H9 (cell line): ENCODE measurements at regions not wholly inside any gene's neighbourhood (a gene's known extent, or its start where the extent isn't known, plus 50 kb on each side); places are given as distances from the start of the nearest gene placed in this dataset.

ENCODE experiments used
- DNase-seq: peaks from one replicate; pipeline ENCODE4 v3.0.0-alpha.2; 2017
- H2AFZ ChIP-seq: one replicate; pipeline ENCODE4 v1.6.1; 2013; ENCODE audit warnings: mild to moderate bottlenecking, low read length, control low read depth, moderate library complexity
- H2AK5ac ChIP-seq: 2 replicates; pipeline ENCODE4 v1.6.1; 2013; ENCODE audit warnings: low read length, control low read depth, mixed read lengths; ENCODE audit not compliant: insufficient read length
- H2BK120ac ChIP-seq: one replicate; pipeline ENCODE4 v1.6.1; 2013; ENCODE audit warnings: low read depth, mild to moderate bottlenecking, low read length, control low read depth, inconsistent platforms; ENCODE audit not compliant: poor library complexity, severe bottlenecking
- H2BK12ac ChIP-seq: 2 replicates; pipeline ENCODE4 v1.6.1; 2013; ENCODE audit warnings: low read length, control low read depth, mixed read lengths, low read depth; ENCODE audit not compliant: insufficient read length
- H2BK15ac ChIP-seq: 2 replicates; pipeline ENCODE4 v1.6.1; 2013; ENCODE audit warnings: low read depth, low read length, control low read depth
- H2BK20ac ChIP-seq: one replicate; pipeline ENCODE4 v1.6.1; 2013; ENCODE audit warnings: low read depth, mild to moderate bottlenecking, low read length, control low read depth, inconsistent platforms; ENCODE audit not compliant: poor library complexity, severe bottlenecking
- H2BK5ac ChIP-seq: 2 replicates; pipeline ENCODE4 v1.6.1; 2013; ENCODE audit warnings: low read length, control low read depth, mixed read lengths; ENCODE audit not compliant: insufficient read length
- H3K14ac ChIP-seq: 2 replicates; pipeline ENCODE4 v1.6.1; 2013; ENCODE audit warnings: low read length, control low read depth; ENCODE audit not compliant: insufficient read depth
- H3K18ac ChIP-seq: 2 replicates; pipeline ENCODE4 v1.6.1; 2013; ENCODE audit warnings: low read depth, mild to moderate bottlenecking, mixed read lengths, low read length, control low read depth; ENCODE audit not compliant: insufficient read length
- H3K23ac ChIP-seq: 2 replicates; pipeline ENCODE4 v1.6.1; 2013; ENCODE audit warnings: low read length, control low read depth, mixed read lengths, low read depth; ENCODE audit not compliant: insufficient read length
- H3K23me2 ChIP-seq: 2 replicates; pipeline ENCODE4 v1.6.1; 2013; ENCODE audit warnings: low read depth, mild to moderate bottlenecking, mixed read lengths, low read length, control low read depth; ENCODE audit not compliant: insufficient read length, poor library complexity, severe bottlenecking
- H3K27ac ChIP-seq: 2 replicates; pipeline ENCODE4 v1.5.1; 2013; ENCODE audit warnings: low read length, control low read depth, mixed read lengths, low read depth; ENCODE audit not compliant: insufficient read length
- H3K27me3 ChIP-seq: 2 replicates; pipeline ENCODE4 v1.6.1; 2013; ENCODE audit warnings: low read length, control low read depth, inconsistent platforms; ENCODE audit not compliant: insufficient read depth
- H3K4ac ChIP-seq: 2 replicates; pipeline ENCODE4 v1.6.1; 2013; ENCODE audit warnings: low read depth, mild to moderate bottlenecking, control low read depth, inconsistent platforms, low read length, moderate library complexity
- H3K4me1 ChIP-seq: 2 replicates; pipeline ENCODE4 v1.6.1; 2013; ENCODE audit warnings: low read length, control low read depth, inconsistent platforms; ENCODE audit not compliant: insufficient read depth
- H3K4me2 ChIP-seq: 2 replicates; pipeline ENCODE4 v1.6.1; 2013; ENCODE audit warnings: low read length, control low read depth, mixed read lengths; ENCODE audit not compliant: insufficient read length, insufficient read depth
- H3K56ac ChIP-seq: 2 replicates; pipeline ENCODE4 v1.6.1; 2013; ENCODE audit warnings: low read depth, mild to moderate bottlenecking, mixed read lengths, low read length, control low read depth; ENCODE audit not compliant: insufficient read length
- H3K79me1 ChIP-seq: 2 replicates; pipeline ENCODE4 v1.6.1; 2013; ENCODE audit warnings: low read depth, mild to moderate bottlenecking, moderate library complexity, low read length, control low read depth, inconsistent platforms; ENCODE audit not compliant: insufficient read depth, poor library complexity, severe bottlenecking
- H3K79me2 ChIP-seq: 2 replicates; pipeline ENCODE4 v1.6.1; 2013; ENCODE audit warnings: low read length, control low read depth, inconsistent platforms; ENCODE audit not compliant: insufficient read depth
- H3K9ac ChIP-seq: 2 replicates; pipeline ENCODE4 v1.6.1; 2013; ENCODE audit warnings: low read length, control low read depth, mixed read lengths; ENCODE audit not compliant: insufficient read length; ENCODE audit errors: extremely low read depth
- H3K9me3 ChIP-seq: one replicate; pipeline ENCODE4 v1.6.1; 2013; ENCODE audit warnings: low read depth, low read length, inconsistent platforms; ENCODE audit not compliant: control insufficient read depth
- H3T11ph ChIP-seq: one replicate; pipeline ENCODE4 v1.6.1; 2013; ENCODE audit warnings: mild to moderate bottlenecking, low read length, control low read depth, inconsistent platforms
- H4K20me1 ChIP-seq: one replicate; pipeline ENCODE4 v1.6.1; 2013; ENCODE audit not compliant: control insufficient read depth, insufficient read length, insufficient read depth
- H4K5ac ChIP-seq: 2 replicates; pipeline ENCODE4 v1.6.1; 2013; ENCODE audit warnings: low read depth, mild to moderate bottlenecking, mixed read lengths, low read length, control low read depth; ENCODE audit not compliant: insufficient read length
- H4K8ac ChIP-seq: replicated peaks from 2 replicates; pipeline ENCODE4 v1.6.1; 2013; ENCODE audit warnings: low read length, control low read depth, mixed read lengths, low read depth; ENCODE audit not compliant: insufficient read length
- H4K91ac ChIP-seq: 2 replicates; pipeline ENCODE4 v1.6.1; 2013; ENCODE audit warnings: low read depth, mild to moderate bottlenecking, moderate library complexity, mixed read lengths, low read length, control low read depth; ENCODE audit not compliant: insufficient read length
- H3K27ac Mint-ChIP-seq, 3 experiments: 2 replicates in 2 of 3; 3 replicates in 1 of 3; pipeline ENCODE4 v1.8.0; 2020 to 2021; ENCODE audit warnings: mixed read lengths in 3 of 3, mild to moderate bottlenecking in 1 of 3, moderate library complexity in 1 of 3
- H3K27me3 Mint-ChIP-seq: 2 replicates; pipeline ENCODE4 v1.8.0; 2021; ENCODE audit warnings: low read depth, mild to moderate bottlenecking, moderate library complexity, mixed read lengths
- H3K36me3 Mint-ChIP-seq, 3 experiments: 2 replicates in 2 of 3; 3 replicates in 1 of 3; pipeline ENCODE4 v1.8.0; 2020 to 2021; ENCODE audit warnings: low read depth in 3 of 3, mixed read lengths in 3 of 3; ENCODE audit not compliant: insufficient read depth in 1 of 3
- H3K4me1 Mint-ChIP-seq, 2 experiments: 2 replicates each; pipeline ENCODE4 v1.8.0; 2020; ENCODE audit warnings: mixed read lengths in 2 of 2
- H3K4me3 Mint-ChIP-seq, 2 experiments: 2 replicates in 1 of 2; 3 replicates in 1 of 2; pipeline ENCODE4 v1.8.0; 2020 to 2021; ENCODE audit warnings: mild to moderate bottlenecking in 2 of 2, mixed read lengths in 2 of 2, moderate library complexity in 1 of 2
- H3K9me3 Mint-ChIP-seq, 2 experiments: 2 replicates in 1 of 2; 3 replicates in 1 of 2; pipeline ENCODE4 v1.8.0; 2020; ENCODE audit warnings: mild to moderate bottlenecking in 2 of 2, mixed read lengths in 2 of 2, moderate library complexity in 1 of 2
- WGBS: extraction: QIAGEN DNeasy Blood & Tissue Kit; methylation state at CpG from one replicate; pipeline ENCODE4 v1.1.7; 2013; ENCODE audit warnings: missing lambda C conversion rate, low lambda C conversion rate, mixed read lengths; ENCODE audit not compliant: insufficient read length; ENCODE audit errors: extremely low coverage; 5-methylcytosine and 5-hydroxymethylcytosine counted together
- TF ChIP-seq, protein P1 (sequence below): fragments of 200-600 bp; sonication (generic); conservative IDR thresholded peaks from 3 replicates; pipeline ENCODE4 v1.8.0; 2021; ENCODE audit warnings: antibody characterized with exemption, mild to moderate bottlenecking

DNA sequence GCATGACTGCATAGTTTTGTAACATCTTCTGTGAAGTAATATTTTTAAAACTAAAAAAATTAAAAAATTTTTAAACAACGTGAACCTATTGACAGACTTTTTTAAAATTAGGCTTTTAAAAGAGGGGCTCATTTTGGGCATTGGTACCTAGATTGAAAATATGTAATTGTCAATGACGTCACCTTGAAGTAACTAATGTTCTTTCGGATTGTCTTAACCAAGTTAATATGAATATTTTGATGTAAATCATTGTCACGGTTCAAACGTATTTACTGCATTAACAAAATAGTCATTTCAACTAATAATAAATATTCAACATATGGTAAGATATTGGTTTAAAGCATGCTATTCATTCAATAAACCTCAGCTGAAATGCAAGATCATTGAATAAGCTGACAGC, 719.8 kb downstream of the ANKRD7 start:
- H2AK5ac ChIP-seq: no peak overlapping the region
- no peaks in the 10 kb centered on the region for H3K79me1 ChIP-seq
- H3T11ph ChIP-seq: no peak overlapping the region
- H3K14ac ChIP-seq: no peak overlapping the region
- H3K9me3 Mint-ChIP-seq: no peaks in the 10 kb centered on the region; a peak in 1 of 5 replicates
- no peak for DNase-seq
- no peaks in the 10 kb centered on the region for H3K27me3 ChIP-seq
- H3K36me3 Mint-ChIP-seq: peaks cover 0 to 10% (median 0%) of the 10 kb centered on the region in 3 experiments; a peak in 1 of 7 replicates
- no peak overlapping the region for H3K27ac Mint-ChIP-seq
- no peak overlapping the region for H2BK5ac ChIP-seq
- no peak overlapping the region for H3K18ac ChIP-seq
- H2BK20ac ChIP-seq: no peak overlapping the region
- H2BK120ac ChIP-seq: no peak overlapping the region
- no peaks in the 10 kb centered on the region for H3K9me3 ChIP-seq
- H4K91ac ChIP-seq: no peak overlapping the region
- H3K27me3 Mint-ChIP-seq: no peaks in the 10 kb centered on the region
- no peak overlapping the region for H3K4me3 Mint-ChIP-seq
- H3K79me2 ChIP-seq: no peaks in the 10 kb centered on the region
- H4K5ac ChIP-seq: no peak overlapping the region
- H3K23me2 ChIP-seq: no peaks in the 10 kb centered on the region
- no peaks in the 10 kb centered on the region for H4K20me1 ChIP-seq
- no peak overlapping the region for H3K4me2 ChIP-seq
- no peaks in the 10 kb centered on the region for H3K4me1 ChIP-seq
- TF ChIP-seq, protein P1, sequence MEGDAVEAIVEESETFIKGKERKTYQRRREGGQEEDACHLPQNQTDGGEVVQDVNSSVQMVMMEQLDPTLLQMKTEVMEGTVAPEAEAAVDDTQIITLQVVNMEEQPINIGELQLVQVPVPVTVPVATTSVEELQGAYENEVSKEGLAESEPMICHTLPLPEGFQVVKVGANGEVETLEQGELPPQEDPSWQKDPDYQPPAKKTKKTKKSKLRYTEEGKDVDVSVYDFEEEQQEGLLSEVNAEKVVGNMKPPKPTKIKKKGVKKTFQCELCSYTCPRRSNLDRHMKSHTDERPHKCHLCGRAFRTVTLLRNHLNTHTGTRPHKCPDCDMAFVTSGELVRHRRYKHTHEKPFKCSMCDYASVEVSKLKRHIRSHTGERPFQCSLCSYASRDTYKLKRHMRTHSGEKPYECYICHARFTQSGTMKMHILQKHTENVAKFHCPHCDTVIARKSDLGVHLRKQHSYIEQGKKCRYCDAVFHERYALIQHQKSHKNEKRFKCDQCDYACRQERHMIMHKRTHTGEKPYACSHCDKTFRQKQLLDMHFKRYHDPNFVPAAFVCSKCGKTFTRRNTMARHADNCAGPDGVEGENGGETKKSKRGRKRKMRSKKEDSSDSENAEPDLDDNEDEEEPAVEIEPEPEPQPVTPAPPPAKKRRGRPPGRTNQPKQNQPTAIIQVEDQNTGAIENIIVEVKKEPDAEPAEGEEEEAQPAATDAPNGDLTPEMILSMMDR: no peak
- peaks cover 0 to 7% of the 10 kb centered on the region in 2 experiments; a peak in 2 of 4 replicates for H3K4me1 Mint-ChIP-seq
- WGBS: no CpG with 5 or more reads among the region's 5 CpGs
- H2BK12ac ChIP-seq: no peak overlapping the region
- H3K27ac ChIP-seq: no peak overlapping the region
- no peak overlapping the region for H3K56ac ChIP-seq
- H3K23ac ChIP-seq: no peak overlapping the region
- H3K4ac ChIP-seq: no peak overlapping the region
- no peak overlapping the region for H2AFZ ChIP-seq
- H3K9ac ChIP-seq: no peak overlapping the region
- H4K8ac ChIP-seq: no peak overlapping the region
- no peak overlapping the region for H2BK15ac ChIP-seq
